GM12892 (cell line): ENCODE measurements at regions not wholly inside any gene's neighbourhood (a gene's known extent, or its start where the extent isn't known, plus 50 kb on each side); places are given as distances from the start of the nearest gene placed in this dataset.

Source experiments
- POLR2A ChIP-seq: IDR thresholded peaks from 2 replicates; pipeline ENCODE4 v1.6.1; 2011; ENCODE audit warnings: low read depth, low read length, control low read depth
- POLR2AphosphoS5 ChIP-seq: IDR thresholded peaks from 2 replicates; pipeline ENCODE4 v1.6.1; 2011; ENCODE audit warnings: low read depth, low read length, control low read depth

DNA sequence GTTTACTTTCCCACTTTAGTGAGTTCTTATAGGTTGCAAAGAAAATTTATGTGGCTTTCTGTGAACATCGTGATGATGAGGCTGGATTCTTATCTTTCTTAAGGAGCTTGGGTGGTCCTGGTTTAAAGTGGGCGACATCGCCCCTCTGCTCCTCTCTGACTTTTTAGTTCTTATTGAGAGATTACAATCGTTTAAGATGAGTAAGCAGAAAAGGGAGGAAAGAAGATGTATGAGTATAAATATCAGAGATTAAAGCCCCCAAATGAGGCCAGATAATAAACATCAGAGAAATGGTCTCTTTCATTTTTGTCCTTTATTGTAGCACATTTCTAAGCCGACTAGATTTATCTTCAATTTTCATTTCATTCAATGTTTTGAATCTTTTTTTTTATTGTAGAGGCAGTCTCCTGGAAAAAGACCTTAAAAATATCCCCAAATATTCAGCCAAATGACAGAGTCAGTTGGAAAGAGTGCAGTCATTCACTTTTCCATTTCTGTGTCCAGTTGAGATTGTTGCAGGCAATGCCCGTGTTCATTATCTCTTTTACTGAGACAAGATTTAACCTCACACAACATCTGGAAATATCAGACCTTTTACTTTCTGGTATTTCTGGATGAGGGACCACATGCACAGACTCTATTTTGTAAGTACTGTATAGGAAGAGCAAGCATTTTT lies 62.0 kb upstream of the PDE7B start:
- TF ChIP-seq POLR2AphosphoS5 (no peak), POLR2A (no peak)
